H9 (cell line): ENCODE measurements at regions not wholly inside any gene's neighbourhood (a gene's known extent, or its start where the extent isn't known, plus 50 kb on each side); places are given as distances from the start of the nearest gene placed in this dataset.

Experiments used
- DNase-seq: peaks from one replicate; pipeline ENCODE4 v3.0.0-alpha.2; 2017
- H2AFZ ChIP-seq: one replicate; pipeline ENCODE4 v1.6.1; 2013; ENCODE audit warnings: mild to moderate bottlenecking, low read length, control low read depth, moderate library complexity
- H2AK5ac ChIP-seq: 2 replicates; pipeline ENCODE4 v1.6.1; 2013; ENCODE audit warnings: low read length, control low read depth, mixed read lengths; ENCODE audit not compliant: insufficient read length
- H2BK120ac ChIP-seq: one replicate; pipeline ENCODE4 v1.6.1; 2013; ENCODE audit warnings: low read depth, mild to moderate bottlenecking, low read length, control low read depth, inconsistent platforms; ENCODE audit not compliant: poor library complexity, severe bottlenecking
- H2BK12ac ChIP-seq: 2 replicates; pipeline ENCODE4 v1.6.1; 2013; ENCODE audit warnings: low read length, control low read depth, mixed read lengths, low read depth; ENCODE audit not compliant: insufficient read length
- H2BK15ac ChIP-seq: 2 replicates; pipeline ENCODE4 v1.6.1; 2013; ENCODE audit warnings: low read depth, low read length, control low read depth
- H2BK20ac ChIP-seq: one replicate; pipeline ENCODE4 v1.6.1; 2013; ENCODE audit warnings: low read depth, mild to moderate bottlenecking, low read length, control low read depth, inconsistent platforms; ENCODE audit not compliant: poor library complexity, severe bottlenecking
- H2BK5ac ChIP-seq: 2 replicates; pipeline ENCODE4 v1.6.1; 2013; ENCODE audit warnings: low read length, control low read depth, mixed read lengths; ENCODE audit not compliant: insufficient read length
- H3K14ac ChIP-seq: 2 replicates; pipeline ENCODE4 v1.6.1; 2013; ENCODE audit warnings: low read length, control low read depth; ENCODE audit not compliant: insufficient read depth
- H3K18ac ChIP-seq: 2 replicates; pipeline ENCODE4 v1.6.1; 2013; ENCODE audit warnings: low read depth, mild to moderate bottlenecking, mixed read lengths, low read length, control low read depth; ENCODE audit not compliant: insufficient read length
- H3K23ac ChIP-seq: 2 replicates; pipeline ENCODE4 v1.6.1; 2013; ENCODE audit warnings: low read length, control low read depth, mixed read lengths, low read depth; ENCODE audit not compliant: insufficient read length
- H3K23me2 ChIP-seq: 2 replicates; pipeline ENCODE4 v1.6.1; 2013; ENCODE audit warnings: low read depth, mild to moderate bottlenecking, mixed read lengths, low read length, control low read depth; ENCODE audit not compliant: insufficient read length, poor library complexity, severe bottlenecking
- H3K27ac ChIP-seq: 2 replicates; pipeline ENCODE4 v1.5.1; 2013; ENCODE audit warnings: low read length, control low read depth, mixed read lengths, low read depth; ENCODE audit not compliant: insufficient read length
- H3K27me3 ChIP-seq: 2 replicates; pipeline ENCODE4 v1.6.1; 2013; ENCODE audit warnings: low read length, control low read depth, inconsistent platforms; ENCODE audit not compliant: insufficient read depth
- H3K4ac ChIP-seq: 2 replicates; pipeline ENCODE4 v1.6.1; 2013; ENCODE audit warnings: low read depth, mild to moderate bottlenecking, control low read depth, inconsistent platforms, low read length, moderate library complexity
- H3K4me1 ChIP-seq: 2 replicates; pipeline ENCODE4 v1.6.1; 2013; ENCODE audit warnings: low read length, control low read depth, inconsistent platforms; ENCODE audit not compliant: insufficient read depth
- H3K4me2 ChIP-seq: 2 replicates; pipeline ENCODE4 v1.6.1; 2013; ENCODE audit warnings: low read length, control low read depth, mixed read lengths; ENCODE audit not compliant: insufficient read length, insufficient read depth
- H3K56ac ChIP-seq: 2 replicates; pipeline ENCODE4 v1.6.1; 2013; ENCODE audit warnings: low read depth, mild to moderate bottlenecking, mixed read lengths, low read length, control low read depth; ENCODE audit not compliant: insufficient read length
- H3K79me1 ChIP-seq: 2 replicates; pipeline ENCODE4 v1.6.1; 2013; ENCODE audit warnings: low read depth, mild to moderate bottlenecking, moderate library complexity, low read length, control low read depth, inconsistent platforms; ENCODE audit not compliant: insufficient read depth, poor library complexity, severe bottlenecking
- H3K79me2 ChIP-seq: 2 replicates; pipeline ENCODE4 v1.6.1; 2013; ENCODE audit warnings: low read length, control low read depth, inconsistent platforms; ENCODE audit not compliant: insufficient read depth
- H3K9ac ChIP-seq: 2 replicates; pipeline ENCODE4 v1.6.1; 2013; ENCODE audit warnings: low read length, control low read depth, mixed read lengths; ENCODE audit not compliant: insufficient read length; ENCODE audit errors: extremely low read depth
- H3K9me3 ChIP-seq: one replicate; pipeline ENCODE4 v1.6.1; 2013; ENCODE audit warnings: low read depth, low read length, inconsistent platforms; ENCODE audit not compliant: control insufficient read depth
- H3T11ph ChIP-seq: one replicate; pipeline ENCODE4 v1.6.1; 2013; ENCODE audit warnings: mild to moderate bottlenecking, low read length, control low read depth, inconsistent platforms
- H4K20me1 ChIP-seq: one replicate; pipeline ENCODE4 v1.6.1; 2013; ENCODE audit not compliant: control insufficient read depth, insufficient read length, insufficient read depth
- H4K5ac ChIP-seq: 2 replicates; pipeline ENCODE4 v1.6.1; 2013; ENCODE audit warnings: low read depth, mild to moderate bottlenecking, mixed read lengths, low read length, control low read depth; ENCODE audit not compliant: insufficient read length
- H4K8ac ChIP-seq: replicated peaks from 2 replicates; pipeline ENCODE4 v1.6.1; 2013; ENCODE audit warnings: low read length, control low read depth, mixed read lengths, low read depth; ENCODE audit not compliant: insufficient read length
- H4K91ac ChIP-seq: 2 replicates; pipeline ENCODE4 v1.6.1; 2013; ENCODE audit warnings: low read depth, mild to moderate bottlenecking, moderate library complexity, mixed read lengths, low read length, control low read depth; ENCODE audit not compliant: insufficient read length
- H3K27ac Mint-ChIP-seq, 3 experiments: 2 replicates in 2 of 3; 3 replicates in 1 of 3; pipeline ENCODE4 v1.8.0; 2020 to 2021; ENCODE audit warnings: mixed read lengths in 3 of 3, mild to moderate bottlenecking in 1 of 3, moderate library complexity in 1 of 3
- H3K27me3 Mint-ChIP-seq: 2 replicates; pipeline ENCODE4 v1.8.0; 2021; ENCODE audit warnings: low read depth, mild to moderate bottlenecking, moderate library complexity, mixed read lengths
- H3K36me3 Mint-ChIP-seq, 3 experiments: 2 replicates in 2 of 3; 3 replicates in 1 of 3; pipeline ENCODE4 v1.8.0; 2020 to 2021; ENCODE audit warnings: low read depth in 3 of 3, mixed read lengths in 3 of 3; ENCODE audit not compliant: insufficient read depth in 1 of 3
- H3K4me1 Mint-ChIP-seq, 2 experiments: 2 replicates each; pipeline ENCODE4 v1.8.0; 2020; ENCODE audit warnings: mixed read lengths in 2 of 2
- H3K4me3 Mint-ChIP-seq, 2 experiments: 2 replicates in 1 of 2; 3 replicates in 1 of 2; pipeline ENCODE4 v1.8.0; 2020 to 2021; ENCODE audit warnings: mild to moderate bottlenecking in 2 of 2, mixed read lengths in 2 of 2, moderate library complexity in 1 of 2
- H3K9me3 Mint-ChIP-seq, 2 experiments: 2 replicates in 1 of 2; 3 replicates in 1 of 2; pipeline ENCODE4 v1.8.0; 2020; ENCODE audit warnings: mild to moderate bottlenecking in 2 of 2, mixed read lengths in 2 of 2, moderate library complexity in 1 of 2
- CTCF ChIP-seq: fragments of 200-600 bp; sonication (generic); conservative IDR thresholded peaks from 3 replicates; pipeline ENCODE4 v1.8.0; 2021; ENCODE audit warnings: antibody characterized with exemption, mild to moderate bottlenecking
- WGBS: extraction: QIAGEN DNeasy Blood & Tissue Kit; methylation state at CpG from one replicate; pipeline ENCODE4 v1.1.7; 2013; ENCODE audit warnings: missing lambda C conversion rate, low lambda C conversion rate, mixed read lengths; ENCODE audit not compliant: insufficient read length; ENCODE audit errors: extremely low coverage; 5-methylcytosine and 5-hydroxymethylcytosine counted together

GRCh38 chr1:98441281-98441680, 220.2 kb upstream of the SNX7 start:
- Mint-ChIP-seq H3K9me3 (no peaks in the 10 kb centered on the region), H3K36me3 (no peaks in the 10 kb centered on the region; a peak in 1 of 7 replicates), H3K27ac (no peak overlapping the region), H3K4me3 (no peak overlapping the region), H3K4me1 (no peaks in the 10 kb centered on the region), H3K27me3 (no peaks in the 10 kb centered on the region; the same call in 1 of the 2 replicates)
- no CpG with 5 or more reads among the region's 1 CpG for WGBS
- Histone ChIP-seq H3K23ac (no peak overlapping the region), H3K18ac (no peak overlapping the region), H2AFZ (no peak overlapping the region), H3K4ac (no peak overlapping the region), H3K14ac (no peak overlapping the region), H2BK12ac (no peak overlapping the region), H3K79me2 (no peaks in the 10 kb centered on the region), H2BK120ac (no peak overlapping the region), H3K79me1 (no peaks in the 10 kb centered on the region), H4K20me1 (no peaks in the 10 kb centered on the region), H3K4me1 (no peaks in the 10 kb centered on the region), H3K56ac (no peak overlapping the region), H4K5ac (no peak overlapping the region), H2BK5ac (no peak overlapping the region), H3K9ac (no peak overlapping the region), H3K9me3 (no peaks in the 10 kb centered on the region), H3K27ac (no peak overlapping the region), H3K27me3 (no peaks in the 10 kb centered on the region), H3K4me2 (no peak overlapping the region), H4K91ac (no peak overlapping the region), H2BK15ac (no peak overlapping the region), H2AK5ac (no peak overlapping the region), H4K8ac (no peak overlapping the region), H2BK20ac (no peak overlapping the region), H3K23me2 (no peaks in the 10 kb centered on the region), H3T11ph (no peak overlapping the region)
- DNase-seq, result no peak
- TF ChIP-seq CTCF, result no peak
